ENCODE measurements at regions not wholly inside any gene's neighbourhood (a gene's known extent, or its start where the extent isn't known, plus 50 kb on each side); places are given as distances from the start of the nearest gene placed in this dataset.

DNA sequence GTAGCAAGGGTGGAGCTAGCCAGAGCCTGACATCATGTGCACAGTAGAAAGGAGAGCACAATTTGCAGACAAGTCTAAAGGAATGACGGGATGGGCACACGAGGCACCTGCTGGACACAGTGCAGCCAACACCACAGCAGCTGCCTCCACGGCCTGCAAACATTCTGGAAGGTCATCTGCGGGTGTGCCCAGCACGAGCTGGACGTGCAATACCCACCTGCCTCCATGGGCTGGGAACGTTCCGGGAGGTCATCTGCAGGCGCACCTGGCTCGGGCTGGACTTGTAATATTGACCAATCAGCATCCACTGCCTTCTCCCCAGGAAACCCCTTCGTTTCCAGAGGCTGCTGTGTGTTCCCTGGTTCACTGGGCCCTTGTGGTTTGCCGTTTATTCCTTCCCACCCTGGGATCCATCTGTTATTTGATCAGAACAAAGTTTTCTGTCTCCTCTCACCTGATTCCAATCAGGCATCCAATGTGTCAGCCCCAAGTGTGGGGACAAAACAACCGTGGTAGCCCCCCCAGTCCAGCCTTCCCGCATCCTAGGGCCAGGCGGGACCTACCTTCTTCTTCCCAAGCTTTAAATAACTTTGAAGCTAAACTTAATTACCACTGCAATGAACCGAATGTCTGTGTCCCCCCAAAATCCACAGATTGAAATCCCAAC, 243.4 kb upstream of the PPP2R2D start:
- peaks cover 3% of the 10 kb centered on the region; the same call in 1 of the 2 replicates for H3K4me1 ChIP-seq (ENCODE audit: insufficient read depth, low read length)
- peaks cover 0 to 11% (median 6%) of the 10 kb centered on the region in 3 experiments; a peak in 4 of 7 replicates for H3K36me3 Mint-ChIP-seq (ENCODE audit: insufficient read depth in 1 of 3, low read depth in 3 of 3)
- no peak overlapping the region for H4K91ac ChIP-seq (ENCODE audit: insufficient read length, low read depth, low read length)
- H3K9me3 Mint-ChIP-seq: peaks cover 13 to 17% of the 10 kb centered on the region in 2 experiments; a peak in 4 of 5 replicates
- no peak overlapping the region for H3K14ac ChIP-seq (ENCODE audit: insufficient read depth, low read length)
- H2BK120ac ChIP-seq (ENCODE audit: low read depth, low read length, poor library complexity, severe bottlenecking): no peak overlapping the region
- no peak overlapping the region for H3K4ac ChIP-seq (ENCODE audit: low read depth, low read length)
- no peaks in the 10 kb centered on the region for H3K79me1 ChIP-seq (ENCODE audit: insufficient read depth, low read depth, low read length, poor library complexity, severe bottlenecking)
- H3K23me2 ChIP-seq (ENCODE audit: insufficient read length, low read depth, low read length, poor library complexity, severe bottlenecking): no peaks in the 10 kb centered on the region
- no peak overlapping the region for H3K27ac ChIP-seq (ENCODE audit: insufficient read length, low read depth, low read length)
- no peak overlapping the region for H3K56ac ChIP-seq (ENCODE audit: insufficient read length, low read depth, low read length)
- H3K27me3 Mint-ChIP-seq (ENCODE audit: low read depth): peaks cover 13% of the 10 kb centered on the region
- H4K8ac ChIP-seq (replicated peaks; ENCODE audit: insufficient read length, low read depth, low read length): no peak overlapping the region
- H2AFZ ChIP-seq (ENCODE audit: low read length): no peak overlapping the region
- peaks cover 10 to 13% of the 10 kb centered on the region in 2 experiments for H3K4me1 Mint-ChIP-seq
- H2AK5ac ChIP-seq (ENCODE audit: insufficient read length, low read length): no peak overlapping the region
- H3T11ph ChIP-seq (ENCODE audit: low read length): no peak overlapping the region
- TF ChIP-seq, protein P1, sequence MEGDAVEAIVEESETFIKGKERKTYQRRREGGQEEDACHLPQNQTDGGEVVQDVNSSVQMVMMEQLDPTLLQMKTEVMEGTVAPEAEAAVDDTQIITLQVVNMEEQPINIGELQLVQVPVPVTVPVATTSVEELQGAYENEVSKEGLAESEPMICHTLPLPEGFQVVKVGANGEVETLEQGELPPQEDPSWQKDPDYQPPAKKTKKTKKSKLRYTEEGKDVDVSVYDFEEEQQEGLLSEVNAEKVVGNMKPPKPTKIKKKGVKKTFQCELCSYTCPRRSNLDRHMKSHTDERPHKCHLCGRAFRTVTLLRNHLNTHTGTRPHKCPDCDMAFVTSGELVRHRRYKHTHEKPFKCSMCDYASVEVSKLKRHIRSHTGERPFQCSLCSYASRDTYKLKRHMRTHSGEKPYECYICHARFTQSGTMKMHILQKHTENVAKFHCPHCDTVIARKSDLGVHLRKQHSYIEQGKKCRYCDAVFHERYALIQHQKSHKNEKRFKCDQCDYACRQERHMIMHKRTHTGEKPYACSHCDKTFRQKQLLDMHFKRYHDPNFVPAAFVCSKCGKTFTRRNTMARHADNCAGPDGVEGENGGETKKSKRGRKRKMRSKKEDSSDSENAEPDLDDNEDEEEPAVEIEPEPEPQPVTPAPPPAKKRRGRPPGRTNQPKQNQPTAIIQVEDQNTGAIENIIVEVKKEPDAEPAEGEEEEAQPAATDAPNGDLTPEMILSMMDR (conservative IDR thresholded peaks at IDR 0.05): no peak
- no peak overlapping the region for H2BK12ac ChIP-seq (ENCODE audit: insufficient read length, low read depth, low read length)
- no peak overlapping the region for H2BK15ac ChIP-seq (ENCODE audit: low read depth, low read length)
- no peak overlapping the region for H3K23ac ChIP-seq (ENCODE audit: insufficient read length, low read depth, low read length)
- no peak overlapping the region for H2BK5ac ChIP-seq (ENCODE audit: insufficient read length, low read length)
- H2BK20ac ChIP-seq (ENCODE audit: low read depth, low read length, poor library complexity, severe bottlenecking): no peak overlapping the region
- H3K9ac ChIP-seq (ENCODE audit: extremely low read depth, insufficient read length, low read length): no peak overlapping the region
- no peaks in the 10 kb centered on the region for H3K27me3 ChIP-seq (ENCODE audit: insufficient read depth, low read length)
- no peak overlapping the region for H3K27ac Mint-ChIP-seq
- no peaks in the 10 kb centered on the region for H3K79me2 ChIP-seq (ENCODE audit: insufficient read depth, low read length)
- DNase-seq: peak; percentile 13
- no peak overlapping the region for H3K18ac ChIP-seq (ENCODE audit: insufficient read length, low read depth, low read length)
- H3K4me2 ChIP-seq (ENCODE audit: insufficient read depth, insufficient read length, low read length): no peak overlapping the region
- no CpG with 5 or more reads among the region's 16 CpGs for WGBS (ENCODE audit: extremely low coverage, insufficient read length, low lambda C conversion rate)
- H3K4me3 Mint-ChIP-seq: no peak overlapping the region; a peak in 1 of 5 replicates
- H4K20me1 ChIP-seq (ENCODE audit: control insufficient read depth, insufficient read depth, insufficient read length): no peaks in the 10 kb centered on the region
- H3K9me3 ChIP-seq (ENCODE audit: control insufficient read depth, low read depth, low read length): no peaks in the 10 kb centered on the region
- H4K5ac ChIP-seq (ENCODE audit: insufficient read length, low read depth, low read length): no peak overlapping the region
